G401.6 (cell line): ENCODE measurements at regions not wholly inside any gene's neighbourhood (a gene's known extent, or its start where the extent isn't known, plus 50 kb on each side); places are given as distances from the start of the nearest gene placed in this dataset.
"Not testable (repeated sequence)": the region's sequence is repeated elsewhere in the genome, so short reads cannot be mapped to it uniquely, and the experiment has no call there.

Experiments used
- FAIRE-seq: peaks from 2 replicates; lab custom pipeline; 2012; peaks lifted over from hg19 to GRCh38; lab: Jason Lieb, UNC

DNA sequence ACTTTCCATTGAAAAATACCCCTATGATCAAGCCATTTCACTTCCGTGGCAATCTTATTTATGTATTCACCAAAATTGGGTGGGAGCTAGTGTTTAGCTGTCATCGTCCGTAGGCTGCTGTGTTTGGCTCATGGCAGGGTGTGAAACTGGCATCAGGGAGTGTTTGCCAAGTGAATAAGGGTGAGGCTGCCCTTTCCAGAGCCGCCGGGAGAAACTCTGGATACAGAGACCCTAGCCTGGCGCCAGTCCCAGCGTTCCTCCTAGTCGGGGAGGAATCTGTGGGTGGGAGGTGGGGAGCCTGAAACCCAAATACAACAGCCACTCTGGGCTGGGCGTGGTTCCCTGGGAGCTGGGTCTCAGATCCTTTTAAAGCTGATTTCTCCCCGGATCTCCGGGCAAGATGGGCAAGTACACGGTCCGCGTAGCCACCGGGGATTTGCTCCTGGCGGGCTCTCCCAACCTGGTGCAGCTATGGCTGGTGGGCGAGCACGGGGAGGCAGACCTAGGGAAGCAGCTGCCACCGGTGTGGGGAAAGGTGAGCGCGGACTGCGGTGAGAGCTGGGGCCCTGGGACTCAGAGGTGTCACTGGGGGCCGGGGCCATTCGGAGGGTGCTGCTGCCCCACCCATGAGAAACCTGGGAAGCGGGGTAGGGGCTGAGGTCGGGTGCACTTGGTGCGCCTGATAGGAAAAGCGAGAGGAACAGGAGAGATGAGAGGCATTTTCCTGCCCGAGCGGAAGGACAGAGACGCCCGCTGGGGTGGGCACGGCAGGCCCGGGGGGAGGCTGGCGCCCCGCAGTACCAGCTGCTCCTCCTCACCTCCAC is 62.1 kb upstream of the TEKT1 start:
- no peak for FAIRE-seq

DNA sequence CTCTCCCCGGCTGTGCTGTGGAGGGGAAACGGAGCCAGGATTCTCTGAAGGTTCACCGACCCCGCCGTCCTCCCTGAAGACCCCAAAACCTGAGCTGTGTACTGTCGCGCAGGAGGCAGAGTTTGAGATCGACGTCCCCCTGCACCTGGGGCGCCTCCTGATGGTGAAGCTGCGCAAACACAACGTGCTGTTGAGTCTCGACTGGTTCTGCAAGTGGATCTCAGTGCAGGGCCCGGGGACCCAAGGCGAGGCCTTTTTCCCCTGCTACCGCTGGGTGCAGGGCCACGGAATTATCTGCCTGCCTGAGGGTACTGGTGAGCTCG is 62.6 kb upstream of the TEKT1 start:
- FAIRE-seq: no peak

DNA sequence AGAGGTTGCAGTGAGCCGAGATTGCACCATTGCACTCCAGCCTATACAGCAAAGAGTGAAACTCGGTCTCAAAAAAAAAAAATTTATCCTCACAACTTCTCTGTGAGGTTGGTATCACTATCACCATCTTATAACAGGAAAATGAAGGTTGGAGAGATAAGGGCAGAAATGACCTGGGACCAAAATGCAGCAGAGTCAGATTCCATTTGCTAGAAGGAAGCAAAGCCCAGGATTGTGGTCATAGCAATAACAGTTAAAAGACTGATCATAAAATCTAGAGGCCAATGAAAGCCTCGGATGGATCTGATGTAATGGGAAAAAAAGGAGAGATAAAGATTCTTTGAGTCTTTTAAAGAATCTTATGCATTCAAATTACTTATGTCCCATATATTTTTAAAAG is 69.6 kb upstream of the TEKT1 start:
- no peak for FAIRE-seq

DNA sequence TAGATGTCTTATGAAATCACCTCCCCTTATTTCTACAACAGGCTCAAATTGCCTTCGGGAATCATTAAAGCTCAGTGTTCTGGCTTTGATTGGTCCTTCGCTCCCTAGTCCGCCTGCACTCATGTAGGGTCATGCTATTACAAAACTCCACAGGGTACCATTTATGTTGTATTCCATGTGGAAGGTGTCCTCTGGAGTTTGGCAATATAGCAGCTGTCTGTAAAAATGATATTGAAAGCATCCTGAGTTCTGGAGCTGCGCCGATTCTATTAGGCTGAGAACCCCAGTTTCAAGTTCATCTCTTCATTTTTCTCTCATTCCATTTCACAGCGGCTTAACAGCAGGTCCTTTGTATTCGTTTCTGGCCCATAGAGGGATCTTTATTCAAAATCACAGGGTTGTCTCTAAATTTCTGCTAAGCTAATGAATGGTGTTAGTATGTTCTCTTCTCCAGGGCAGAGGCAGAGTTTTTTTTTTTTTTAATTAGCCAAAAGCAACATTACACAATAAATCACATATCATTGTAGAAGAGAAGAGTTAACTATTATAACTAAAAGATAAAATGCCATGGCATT is 71.9 kb upstream of the TEKT1 start:
- no peak for FAIRE-seq

DNA sequence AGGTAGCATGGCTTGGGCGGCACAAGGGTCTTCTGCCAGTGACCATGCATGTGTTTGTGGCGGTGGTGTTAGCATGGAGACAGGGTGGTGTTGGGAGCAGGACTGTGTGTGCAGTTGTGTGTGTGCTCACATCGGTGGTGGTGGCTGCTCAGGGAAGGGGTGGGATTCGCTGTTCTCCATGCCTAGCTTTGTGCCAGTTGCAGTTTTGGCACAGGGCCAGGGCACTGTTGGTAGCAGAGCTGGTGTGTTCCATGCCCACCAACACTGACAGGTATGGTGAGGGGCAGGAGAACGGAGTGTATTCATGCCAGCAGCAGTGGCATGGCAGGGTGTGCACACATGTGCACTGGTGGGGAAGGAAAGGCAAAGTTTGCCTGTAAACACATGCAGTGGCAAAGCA is 77.3 kb upstream of the TEKT1 start:
- FAIRE-seq: no peak

DNA sequence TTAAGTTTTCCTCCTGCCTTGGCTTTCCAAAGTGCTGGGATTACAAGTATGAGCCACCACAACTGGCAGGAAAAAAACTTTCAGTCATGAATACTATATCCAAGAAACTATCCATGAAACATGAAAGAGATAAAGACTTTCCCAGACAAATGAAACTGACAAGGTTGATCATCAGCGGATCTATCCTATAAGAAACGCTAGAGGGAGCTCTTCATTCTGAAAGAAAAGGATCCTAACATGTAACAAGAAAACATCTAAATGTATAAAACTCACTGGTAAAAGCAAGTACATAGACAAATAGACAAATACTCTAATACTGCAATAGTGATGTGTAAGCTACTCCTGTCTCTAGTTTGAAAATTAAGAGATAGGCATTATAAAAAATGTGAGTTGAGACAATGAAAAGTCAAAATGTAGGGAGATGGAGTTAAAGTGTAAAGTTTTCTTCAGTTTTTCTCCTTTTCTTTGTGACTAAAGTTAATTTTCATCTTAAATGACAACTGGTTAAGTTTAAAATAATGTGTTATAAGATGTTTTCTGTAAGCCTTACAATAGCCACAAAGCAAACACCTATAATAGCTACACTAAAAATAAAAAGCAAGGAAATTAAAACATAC is 79.6 kb upstream of the TEKT1 start:
- peak; percentile 95 for FAIRE-seq

DNA sequence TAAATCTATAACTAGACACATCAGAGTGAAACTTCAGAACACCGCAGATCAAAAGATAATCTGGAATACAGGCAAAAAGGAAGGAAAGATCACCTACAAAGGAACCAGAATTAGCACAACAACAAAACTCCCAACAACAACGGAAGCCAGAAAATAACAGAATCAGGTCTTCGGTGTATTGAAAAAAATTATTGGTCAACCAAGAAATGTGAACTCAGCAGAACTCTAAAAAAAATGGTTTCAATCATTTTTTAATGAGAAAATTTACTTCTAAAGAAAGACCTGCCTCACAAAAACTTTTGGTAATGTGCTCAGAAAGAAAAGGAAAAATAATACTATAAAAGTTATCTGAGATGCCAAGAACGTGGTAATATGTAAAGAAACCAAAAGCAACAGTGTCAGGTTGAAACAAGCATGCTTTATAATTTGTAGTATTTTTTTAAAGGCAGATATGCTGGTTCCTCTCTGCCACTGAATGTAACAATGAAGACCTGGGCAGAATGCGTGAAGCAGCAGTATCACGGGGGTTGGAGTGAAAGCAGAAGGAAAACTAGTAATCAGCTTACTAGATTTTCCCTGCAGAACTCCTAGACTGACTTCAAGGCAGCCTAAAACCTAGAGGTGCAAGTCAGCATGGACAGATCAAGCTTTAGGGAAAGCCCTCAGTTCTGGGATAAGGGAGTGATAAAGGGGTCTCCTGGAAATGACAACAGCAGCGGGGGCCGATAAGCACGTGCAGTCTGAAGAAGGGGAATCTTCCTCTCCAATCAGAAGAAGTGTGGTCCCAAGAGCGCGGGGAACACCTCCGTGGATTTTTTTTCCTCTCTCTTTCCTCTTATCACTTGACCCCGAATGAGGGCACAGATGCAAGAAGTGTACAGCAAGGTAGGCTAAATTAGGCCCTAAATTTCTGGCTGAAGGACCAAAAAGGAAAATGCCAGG is 80.9 kb upstream of the TEKT1 start:
- no peak for FAIRE-seq

DNA sequence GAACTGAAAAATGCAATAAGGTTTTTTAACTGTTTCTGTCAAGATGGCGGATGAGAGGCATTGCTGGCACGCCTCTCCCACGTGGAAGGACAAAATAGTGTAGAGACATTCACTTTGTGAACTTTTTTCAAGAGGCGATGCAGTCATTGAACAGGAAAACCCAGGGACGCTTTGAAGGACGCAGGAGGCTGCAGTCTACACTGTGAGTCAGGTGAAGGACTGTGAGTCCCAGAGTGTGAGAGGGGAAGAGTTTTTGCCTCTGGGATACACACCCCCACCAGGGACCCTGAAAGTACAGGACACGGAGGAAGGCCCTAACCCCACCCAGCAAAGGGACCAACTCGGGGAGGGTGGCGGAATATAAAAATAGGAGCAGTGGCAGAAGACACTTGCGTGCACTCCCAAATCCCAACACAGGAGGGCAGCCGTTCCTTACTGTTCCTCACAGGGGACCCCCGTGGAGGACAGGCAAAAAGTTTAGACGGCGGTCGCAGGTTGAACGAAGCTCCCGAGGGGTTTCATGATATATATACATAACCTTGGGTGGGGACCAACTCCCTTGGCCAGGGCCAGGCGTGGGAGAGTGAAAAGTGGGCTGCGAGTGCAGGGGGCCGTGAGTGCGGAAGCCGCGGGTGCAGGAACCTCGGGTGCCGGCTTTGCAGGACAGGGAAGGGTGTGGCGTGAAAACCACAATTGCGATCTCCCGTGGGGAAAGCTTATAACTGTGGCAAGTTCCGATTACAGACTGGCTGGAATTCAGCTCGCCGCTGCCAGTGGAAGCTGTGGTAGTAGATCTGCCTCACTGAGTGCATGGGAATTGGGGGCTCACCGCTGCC is 82.0 kb upstream of the ALOX12 start:
- no peak for FAIRE-seq

DNA sequence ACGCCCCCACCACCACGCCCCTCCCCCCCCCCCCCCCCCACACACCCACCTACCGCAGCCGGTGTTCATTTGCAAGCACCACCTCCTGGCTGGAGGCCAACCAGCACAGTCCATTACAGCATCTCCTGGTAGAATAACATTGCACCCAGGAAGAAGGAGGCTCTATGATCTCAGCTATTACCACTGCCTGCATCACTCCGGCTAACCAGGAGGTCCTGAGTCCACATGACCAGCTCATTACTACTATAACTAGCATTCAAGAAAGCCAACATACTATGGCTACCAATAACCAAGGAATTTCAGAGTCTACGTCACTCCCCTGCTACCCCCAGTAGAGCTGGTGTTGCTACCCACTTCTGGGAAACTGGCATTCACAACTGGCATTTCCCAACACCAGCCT is 81.1 kb upstream of the ALOX12 start:
- FAIRE-seq: no peak

DNA sequence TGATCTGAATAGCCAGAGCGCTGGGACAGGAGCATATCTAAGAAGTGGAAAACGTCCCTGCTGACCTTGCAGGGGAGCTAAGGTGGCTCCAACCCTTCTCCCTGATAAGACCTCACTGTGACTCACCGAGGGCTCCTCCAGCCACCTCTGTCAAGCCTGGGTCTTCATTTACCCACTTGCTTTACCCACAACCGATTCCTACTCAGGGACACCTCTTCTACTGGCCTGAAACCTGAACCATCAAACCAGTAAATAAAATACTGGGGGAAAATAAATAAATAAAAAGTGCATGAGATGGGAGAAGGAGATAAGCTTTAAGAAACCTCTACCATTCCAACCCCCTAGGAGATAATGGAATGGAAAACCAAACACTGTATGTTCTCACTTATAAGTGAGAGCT is 80.2 kb upstream of the ALOX12 start:
- no peak for FAIRE-seq

DNA sequence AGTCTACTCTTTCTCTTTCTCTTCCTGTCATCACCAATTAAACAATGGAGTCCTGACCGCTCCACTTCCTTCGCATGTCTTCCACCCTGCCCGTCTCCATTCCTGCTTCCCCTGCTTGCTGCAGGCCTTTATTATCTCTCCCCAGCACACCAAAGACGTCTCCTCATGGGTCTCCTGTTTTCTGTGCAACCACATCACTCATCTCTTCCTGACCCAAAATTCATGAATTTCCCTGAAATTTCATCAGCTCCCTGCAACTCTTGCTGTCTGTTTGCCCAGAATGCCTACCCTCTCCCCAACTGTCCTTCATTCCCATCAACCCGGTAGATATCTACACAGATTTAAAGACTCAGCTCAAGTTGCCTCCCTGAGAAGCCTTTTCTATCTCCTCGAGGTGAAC is 76.7 kb upstream of the ALOX12 start:
- FAIRE-seq: no peak

DNA sequence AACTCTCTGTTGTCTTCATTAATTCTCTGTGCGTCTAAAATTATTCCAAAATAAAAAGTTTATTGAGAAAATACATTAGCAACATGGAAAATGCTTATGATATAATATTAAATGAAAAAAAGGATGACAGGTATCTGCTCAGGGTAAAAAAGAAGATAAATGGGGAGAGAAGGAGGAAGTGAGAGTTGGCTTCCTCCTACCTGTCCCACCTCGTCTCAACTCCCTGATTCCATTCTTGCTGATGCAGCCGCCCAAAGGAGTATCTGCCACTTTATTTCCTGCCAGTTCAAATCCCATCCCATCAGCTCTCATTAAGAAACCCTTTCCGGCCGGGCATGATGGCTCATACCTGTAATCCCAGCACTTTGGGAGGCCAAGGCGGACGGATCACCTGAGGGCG is 72.5 kb upstream of the ALOX12 start:
- FAIRE-seq: no peak

DNA sequence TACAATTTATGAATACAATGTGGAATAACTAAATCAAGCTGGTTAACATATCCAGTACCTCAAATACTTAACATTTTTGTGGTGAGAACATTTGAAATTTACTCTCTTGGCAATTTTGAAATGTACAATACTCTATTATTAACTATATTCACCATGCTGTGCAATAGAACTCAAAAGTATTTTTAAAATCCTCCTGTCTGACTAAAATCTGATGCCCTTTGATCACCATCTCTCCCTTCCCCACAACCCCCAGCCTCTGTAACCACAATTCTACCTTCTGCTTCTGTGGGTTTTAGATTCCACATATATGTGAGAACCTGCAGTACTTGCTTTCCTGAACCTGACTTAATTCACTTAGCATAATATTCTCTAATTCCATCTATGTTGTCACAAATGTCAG is 71.6 kb upstream of the ALOX12 start:
- FAIRE-seq: no peak

DNA sequence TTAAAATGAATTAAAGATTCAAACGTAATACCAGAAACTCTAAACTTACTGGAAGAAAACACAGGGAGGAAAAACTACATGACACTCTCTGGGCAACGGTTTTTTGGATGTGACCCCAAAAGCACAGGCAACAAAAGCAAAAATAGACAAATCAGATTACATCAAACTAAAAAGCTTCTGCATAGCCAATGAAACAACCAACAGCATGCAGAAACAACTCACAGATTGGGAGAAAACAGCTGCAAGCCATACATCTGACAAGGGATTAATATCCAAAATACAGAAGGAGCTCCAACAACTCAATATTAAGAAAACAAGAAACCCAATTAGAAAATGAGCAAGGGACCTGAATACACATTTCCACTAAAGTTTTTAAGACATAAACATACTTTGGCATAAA is 69.2 kb upstream of the ALOX12 start:
- no peak for FAIRE-seq

DNA sequence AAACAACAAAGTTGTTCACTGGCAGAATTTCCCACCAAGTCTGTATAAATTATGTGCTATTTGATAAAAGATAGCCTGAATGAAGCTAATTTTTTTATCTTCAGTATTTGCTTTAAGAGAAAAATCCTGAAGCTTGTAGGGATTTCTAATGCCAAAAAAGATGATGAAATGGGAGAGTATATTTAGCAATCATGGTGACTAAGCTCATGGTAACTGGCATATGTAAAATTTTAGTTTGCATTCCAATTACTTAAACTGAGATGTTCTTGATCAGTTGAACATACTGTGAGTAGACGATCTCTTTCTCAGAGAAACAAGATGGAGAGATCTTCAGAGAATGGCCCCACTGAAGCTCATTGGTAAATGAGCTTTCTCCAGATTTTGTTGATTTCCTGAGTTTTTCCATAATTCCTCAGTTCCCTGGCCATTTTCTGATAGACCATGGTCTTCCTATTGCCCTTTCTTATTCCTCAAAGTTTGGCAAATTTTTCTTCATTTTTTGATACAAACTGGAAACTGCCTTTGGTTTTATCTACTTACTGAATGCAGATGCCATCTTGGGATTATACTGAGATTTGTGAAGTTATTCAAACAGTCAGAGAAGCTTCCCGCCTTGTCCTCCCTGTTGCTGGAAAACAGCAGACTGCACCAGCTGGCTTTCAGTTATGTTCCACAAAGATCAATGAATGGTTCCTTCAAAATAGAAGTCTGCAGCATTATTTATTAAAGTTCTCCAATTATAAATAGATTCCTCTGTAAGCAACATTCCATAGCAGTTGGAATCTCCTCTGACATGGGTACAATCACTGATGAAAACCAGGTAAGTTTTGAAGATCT is 68.3 kb upstream of the ALOX12 start:
- no peak for FAIRE-seq

DNA sequence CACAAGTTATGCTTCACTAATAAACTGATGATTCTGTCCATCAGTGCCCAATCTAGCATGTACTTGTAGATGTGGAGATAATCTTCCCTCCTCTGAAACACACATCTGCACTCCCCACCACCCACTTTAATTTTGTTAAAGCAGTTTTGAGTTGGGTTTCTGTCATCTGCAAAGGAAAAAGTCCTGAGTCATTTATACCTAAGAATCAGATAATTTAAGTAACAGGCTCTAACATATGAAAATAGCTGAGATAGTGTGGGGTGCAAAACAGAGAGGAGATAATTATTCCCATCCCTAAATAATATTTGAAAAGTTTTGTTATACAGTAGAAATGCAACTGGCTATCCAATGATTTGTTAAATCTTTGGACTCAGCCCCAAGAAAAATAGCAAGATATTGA is 67.7 kb upstream of the ALOX12 start:
- no peak for FAIRE-seq

DNA sequence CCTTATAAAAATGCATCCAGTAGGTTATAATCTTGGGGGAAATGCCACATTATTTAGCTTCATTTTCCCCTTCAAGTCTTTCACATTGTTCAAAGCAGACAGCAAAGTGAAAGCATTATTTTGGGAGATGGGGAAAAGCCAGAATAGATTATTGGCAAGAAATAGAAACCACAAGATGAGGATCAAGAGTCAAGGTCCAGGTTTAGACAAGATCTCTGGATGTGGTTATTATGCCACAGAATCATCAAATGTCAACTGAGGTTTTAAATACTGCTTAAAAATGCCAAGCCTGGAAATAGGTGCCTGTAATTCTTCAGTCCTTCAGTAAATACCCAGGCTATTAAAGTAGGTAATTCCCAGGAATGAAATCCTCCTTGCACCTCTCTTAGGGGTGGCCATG is 65.1 kb upstream of the ALOX12 start:
- no peak for FAIRE-seq

DNA sequence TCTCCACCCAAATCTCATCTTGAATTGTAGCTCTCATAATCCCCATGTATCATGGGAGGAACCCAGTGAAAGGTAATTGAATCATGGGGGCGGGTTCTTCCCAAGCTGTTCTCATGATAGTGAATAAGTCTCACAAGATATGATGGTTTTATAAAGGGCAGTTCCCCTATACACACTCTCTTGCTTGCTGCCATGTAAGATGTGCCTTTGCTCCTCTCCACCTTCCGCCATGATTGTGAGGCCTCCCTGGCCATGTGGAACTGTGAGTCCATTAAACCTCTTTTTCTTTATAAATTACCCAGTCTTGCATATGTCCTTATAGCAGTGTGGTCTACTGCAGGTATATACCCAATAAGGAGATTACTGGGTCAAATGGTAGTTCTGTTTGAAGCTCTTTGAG is 61.3 kb upstream of the ALOX12 start:
- not testable (repeated sequence) for FAIRE-seq

DNA sequence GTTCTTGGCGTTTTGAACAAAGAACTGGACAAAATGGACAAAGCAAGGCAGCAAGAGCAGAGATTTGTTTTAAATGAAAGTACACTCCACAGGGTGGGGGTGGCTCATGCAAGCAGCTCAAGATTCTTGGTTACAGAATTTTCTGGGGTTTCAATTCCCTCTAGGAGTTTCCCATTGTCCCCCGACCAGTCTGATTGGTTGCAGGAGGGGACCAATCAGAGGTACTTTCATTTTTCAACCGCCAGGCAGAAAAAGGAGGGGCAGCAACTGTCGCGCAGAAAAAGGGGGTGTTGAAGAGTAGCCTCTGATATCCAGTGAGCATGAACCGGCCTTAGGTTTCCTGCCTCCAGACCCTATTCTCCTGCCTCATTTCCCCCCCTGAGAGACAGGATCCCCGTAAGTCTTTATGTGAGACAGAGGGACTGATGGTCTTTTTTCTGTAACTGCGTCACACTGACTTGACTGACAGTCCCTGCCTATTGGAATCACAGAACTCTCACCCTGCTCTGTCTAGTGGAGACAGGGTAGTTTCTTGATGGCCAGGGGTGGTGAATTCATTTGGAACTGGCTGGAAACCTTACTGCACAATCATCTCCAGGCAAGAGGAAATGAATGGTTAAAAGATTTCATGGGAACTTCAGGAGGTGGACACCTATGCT is 59.4 kb upstream of the ALOX12 start:
- FAIRE-seq: no peak

DNA sequence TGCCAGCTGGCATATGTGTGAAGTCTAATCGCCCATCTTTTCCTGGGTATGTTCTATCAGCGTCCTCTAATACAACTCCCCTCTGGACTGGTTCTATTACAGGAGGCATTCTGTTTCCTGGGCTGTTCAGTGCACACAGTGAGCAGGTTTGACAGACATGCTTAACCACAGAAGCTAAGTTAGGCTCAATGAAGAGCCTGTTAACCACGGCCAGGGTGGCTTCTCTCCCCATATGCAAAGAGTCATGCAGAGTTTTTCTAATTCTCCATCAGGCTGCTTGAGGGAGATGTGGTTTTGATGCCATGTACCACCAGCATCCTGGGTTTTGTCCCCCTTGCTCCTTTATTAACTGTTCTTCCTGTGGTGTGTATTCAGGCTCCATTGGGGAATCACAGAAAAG is 57.2 kb upstream of the ALOX12 start:
- no peak for FAIRE-seq
